Heart right ventricle (tissue), 16 donors: ENCODE measurements at regions not wholly inside any gene's neighbourhood (a gene's known extent, or its start where the extent isn't known, plus 50 kb on each side); places are given as distances from the start of the nearest gene placed in this dataset.

Source experiments
- ATAC-seq, 8 donors: fragments of 200-7000 bp; cut with Tn5 transposase; one replicate each; pipeline ENCODE4 v1.9.1; 2020; ENCODE audit warnings: mild to moderate bottlenecking in 8 of 8, moderate library complexity in 8 of 8, moderate number of reproducible peaks in 1 of 8
- DNase-seq, 2 donors: peaks; one replicate each; pipeline ENCODE4 v3.0.0-alpha.2; 2020
- H3K27ac ChIP-seq, 10 donors: fragments of 200-600 bp; sonication (generic) in 2 of 10; one replicate each; pipeline versions ENCODE4 v1.5.0 to v1.8.0; 2020 to 2022; ENCODE audit warnings: mild to moderate bottlenecking in 3 of 10
- H3K27me3 ChIP-seq, 7 donors: fragments of 200-600 bp; one replicate each; pipeline ENCODE4 v1.8.0; 2021 to 2022; ENCODE audit warnings: mild to moderate bottlenecking in 2 of 7
- H3K36me3 ChIP-seq, 9 donors: fragments of 200-600 bp; sonication (generic) in 1 of 9; one replicate each; pipeline versions ENCODE4 v1.5.0 to v1.8.0; 2020 to 2022; ENCODE audit warnings: mild to moderate bottlenecking in 2 of 9
- H3K4me1 ChIP-seq, 9 donors: fragments of 200-600 bp; sonication (generic) in 1 of 9; one replicate each; pipeline versions ENCODE4 v1.5.0 to v1.8.0; 2020 to 2022; ENCODE audit warnings: mild to moderate bottlenecking in 4 of 9
- H3K4me3 ChIP-seq, 10 donors: fragments of 200-600 bp; sonication (generic) in 2 of 10; one replicate each; pipeline versions ENCODE4 v1.5.0 to v1.8.0; 2020 to 2022; ENCODE audit warnings: mild to moderate bottlenecking in 7 of 10, moderate library complexity in 2 of 10
- H3K9me3 ChIP-seq, 11 donors: fragments of 200-600 bp in 10 of 11; sonication (generic) in 2 of 11; one replicate each; pipeline versions ENCODE4 v1.5.0 to v1.8.0; 2013 to 2022; ENCODE audit warnings: mild to moderate bottlenecking in 2 of 11, control low read depth in 1 of 11, moderate library complexity in 1 of 11
- CTCF ChIP-seq, 9 donors: fragments of 200-600 bp; sonication (generic) in 2 of 9; IDR thresholded peaks; one replicate each; pipeline versions ENCODE4 v1.5.0 to v1.8.0; 2021 to 2022; ENCODE audit warnings: antibody characterized with exemption in 9 of 9, mild to moderate bottlenecking in 5 of 9, moderate library complexity in 1 of 9
- WGBS, 2 donors: extraction: QIAGEN DNeasy Blood & Tissue Kit; methylation state at CpG; one replicate each; pipeline ENCODE4 v1.1.7; 2013; ENCODE audit warnings: inconsistent platforms in 1 of 2; 5-methylcytosine and 5-hydroxymethylcytosine counted together
- intact Hi-C, 10 donors: fragments of 100-400 bp; cut with DNase I; formaldehyde crosslinking; loops; one replicate each; pipeline versions ENCODE4 v1.11.1 to v1.14.2; 2022
- donor health status: Arrhythmogenic right ventricular cardiomyopathy.
- donor health status: ischemic (EF 13 %, LVEDD 7.1; RV severe dilation, severe dysfunction).
- donor health status: healthy with polysubstance abuse.
- donor health status: DM: no; HTN: yes; CAD: no.
- donor health status: DM: no; HTN: no; CAD: no.
- donor health status: ischemic (EF 25% LVEDD 6.9; RV normal size, moderate dysfunction).
- donor health status: ischemic (EF 25% LVEDD 5.7; RV mildly dilated, moderate dysfunction).
- donor health status: healthy.
- donor health status: DM: yes; HTN: yes; CAD: no.
- donor health status: Ischemic cardiomyopathy.
- donor health status: ischemic (EF 35%, LVEDD 5.7; RV mildly dilated, moderate dysfunction).
- donor health status: nonischemic (EF 11% LVEDD 7.7; RV severe dilation, severe dysfunction).
- donor health status: DM: yes; HTN: yes; CAD: no.
- donor health status: PGD.
- donor health status: ischemic (EF 29% LVEDD 5.4; RV normal size, mild dysfunction).
- donor health status: nonischemic (EF 23%, LVEDD 6.1; RV moderate dilation, normal function).

- H3K9me3 ChIP-seq, result no peaks in the 10 kb centered on the region
- ATAC-seq (no peak), DNase-seq (no peak)
- intact Hi-C loops, result no loop called here
- 73 to 88% methylated on average over 2 of the region's 2 CpGs for whole genome bisulfite sequencing, 2 donors
- no peak for TF ChIP-seq CTCF (IDR thresholded peaks at IDR 0.05)
- H3K4me3 ChIP-seq, result no peak overlapping the region
- H3K27ac ChIP-seq, result no peak overlapping the region
- H3K4me1 ChIP-seq, result no peaks in the 10 kb centered on the region
- H3K27me3 ChIP-seq, result peaks cover 0 to 5% (median 0%) of the 10 kb centered on the region in 7 donors
- H3K36me3 ChIP-seq, result no peaks in the 10 kb centered on the region
These were observed 280.5 kb upstream of the ADAMTS16 start for GRCh38 chr5:4859500-4860235.

DNA sequence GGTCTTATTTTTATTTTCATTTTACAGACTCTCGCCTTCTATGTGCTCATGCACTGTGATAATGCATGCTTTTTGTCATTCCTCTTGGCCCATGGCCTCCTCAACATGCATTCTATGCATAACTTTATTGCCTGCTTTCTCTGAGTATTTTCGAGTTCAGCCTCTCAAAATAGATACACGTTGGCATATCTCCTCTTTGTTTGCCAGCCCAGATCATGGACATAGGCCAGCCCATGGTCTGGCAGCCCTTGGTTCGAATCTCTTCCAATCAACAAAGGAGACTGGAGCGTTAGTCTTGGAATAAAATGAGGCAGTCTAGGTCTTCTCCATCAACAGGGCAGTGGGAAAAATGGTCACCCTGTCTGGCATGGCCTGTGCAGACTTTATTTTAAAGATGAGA, 279.5 kb upstream of the ADAMTS16 start:
- ATAC-seq (no peak), DNase-seq (no peak)
- Histone ChIP-seq H3K27ac (no peak overlapping the region), H3K9me3 (no peaks in the 10 kb centered on the region), H3K4me1 (no peaks in the 10 kb centered on the region), H3K4me3 (no peak overlapping the region), H3K36me3 (no peaks in the 10 kb centered on the region), H3K27me3 (peaks cover 0 to 5% (median 0%) of the 10 kb centered on the region in 7 donors)
- no peak for TF ChIP-seq CTCF (IDR thresholded peaks at IDR 0.05)
- intact Hi-C loops, result no loop called here
- 44 to 52% methylated on average over 5 of the region's 5 CpGs for WGBS, 2 donors

DNA sequence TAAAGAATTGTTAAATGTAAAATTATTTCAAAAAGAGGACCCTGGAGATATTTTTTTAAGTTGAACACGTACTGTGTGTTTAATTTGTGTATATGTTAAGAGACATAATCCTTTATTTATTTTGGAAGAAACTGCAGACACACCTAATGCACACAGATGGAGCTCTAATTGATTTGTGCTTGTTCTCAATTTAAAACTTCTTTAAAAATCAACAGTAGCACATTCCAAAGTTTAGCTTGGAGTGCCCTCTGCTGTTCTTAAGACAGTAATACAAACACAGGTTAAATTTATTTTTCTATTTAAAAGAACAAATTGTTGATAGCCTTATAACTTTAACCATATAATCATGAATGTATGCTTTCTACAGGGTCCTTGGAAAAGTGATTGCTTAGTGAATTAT, 277.6 kb upstream of the ADAMTS16 start:
- Histone ChIP-seq H3K27me3 (peaks cover 0 to 5% (median 0%) of the 10 kb centered on the region in 7 donors), H3K4me1 (no peaks in the 10 kb centered on the region), H3K27ac (no peak overlapping the region), H3K9me3 (peaks cover 0 to 5% (median 0%) of the 10 kb centered on the region in 11 donors), H3K36me3 (no peaks in the 10 kb centered on the region), H3K4me3 (no peak overlapping the region)
- 12 to 17% methylated on average over 1 of the region's 1 CpG for WGBS, 2 donors
- peak in 8 of 9 donors; percentile 17 to 66 (median 54) for TF ChIP-seq CTCF (IDR thresholded peaks at IDR 0.05)
- ATAC-seq, result no peak
- DNase-seq, result no peak
- intact Hi-C loops, result no loop called here

- WGBS, 2 donors, result 96% methylated on average over 49 of the region's 49 CpGs
- no peak for TF ChIP-seq CTCF (IDR thresholded peaks at IDR 0.05)
- Histone ChIP-seq H3K27ac (no peak overlapping the region), H3K4me3 (no peak overlapping the region), H3K36me3 (no peaks in the 10 kb centered on the region), H3K9me3 (peaks cover 0 to 5% (median 0%) of the 10 kb centered on the region in 11 donors), H3K27me3 (peaks cover 0 to 9% (median 0%) of the 10 kb centered on the region in 7 donors), H3K4me1 (no peaks in the 10 kb centered on the region)
- intact Hi-C loops, result no loop called here
- DNase-seq (no peak), ATAC-seq (no peak)
These were observed 273.9 kb upstream of the ADAMTS16 start for GRCh38 chr5:4866131-4866659.
